GM23248 (cell line): ENCODE measurements at regions not wholly inside any gene's neighbourhood (a gene's known extent, or its start where the extent isn't known, plus 50 kb on each side); places are given as distances from the start of the nearest gene placed in this dataset. TPM values are rescaled to one million over a fixed set of nuclear protein-coding genes. Genes with fewer than 3 reads are reported as not detected.

Source experiments
- DNase-seq: peaks from one replicate; pipeline ENCODE4 v3.0.0-alpha.2; 2015
- H2AFZ ChIP-seq: fragments of 200-600 bp; sonication (generic); 2 replicates; pipeline ENCODE4 v1.6.1; 2016; ENCODE audit warnings: antibody characterized with exemption
- H3F3A ChIP-seq: fragments of 200-600 bp; sonication (generic); 2 replicates; pipeline ENCODE4 v1.6.1; 2016; ENCODE audit warnings: mild to moderate bottlenecking, antibody characterized with exemption, mixed run types; ENCODE audit not compliant: insufficient read depth
- H3K27ac ChIP-seq: fragments of 200-600 bp; sonication (generic); 2 replicates; pipeline ENCODE4 v1.5.1; 2016; ENCODE audit warnings: mild to moderate bottlenecking
- H3K27me3 ChIP-seq: fragments of 200-600 bp; sonication (generic); replicated peaks from 2 replicates; pipeline ENCODE4 v1.6.1; 2016; ENCODE audit warnings: mild to moderate bottlenecking; ENCODE audit not compliant: insufficient read depth
- H3K36me3 ChIP-seq: fragments of 200-600 bp; sonication (generic); 2 replicates; pipeline ENCODE4 v1.6.1; 2016; ENCODE audit warnings: low read depth, mild to moderate bottlenecking
- H3K4me1 ChIP-seq: fragments of 200-600 bp; sonication (generic); 2 replicates; pipeline ENCODE4 v1.6.1; 2016; ENCODE audit warnings: mild to moderate bottlenecking; ENCODE audit not compliant: insufficient read depth
- H3K4me2 ChIP-seq: fragments of 200-600 bp; sonication (generic); one replicate; pipeline ENCODE4 v1.6.1; 2016; ENCODE audit warnings: mild to moderate bottlenecking; ENCODE audit not compliant: unreplicated experiment
- H3K4me3 ChIP-seq: fragments of 200-600 bp; sonication (generic); 2 replicates; pipeline ENCODE4 v1.5.1; 2016; ENCODE audit warnings: mild to moderate bottlenecking
- H3K79me2 ChIP-seq: fragments of 200-600 bp; sonication (generic); 2 replicates; pipeline ENCODE4 v1.6.1; 2016; ENCODE audit warnings: mild to moderate bottlenecking; ENCODE audit not compliant: insufficient read depth
- H3K9ac ChIP-seq: fragments of 200-600 bp; sonication (generic); 2 replicates; pipeline ENCODE4 v1.6.1; 2016; ENCODE audit warnings: mild to moderate bottlenecking
- H3K9me2 ChIP-seq: fragments of 200-600 bp; sonication (generic); 2 replicates; pipeline ENCODE4 v1.6.1; 2016; ENCODE audit warnings: mixed run types, mild to moderate bottlenecking, moderate library complexity; ENCODE audit not compliant: insufficient read depth
- H3K9me3 ChIP-seq: fragments of 200-600 bp; sonication (generic); one replicate; pipeline ENCODE4 v1.6.1; 2017; ENCODE audit warnings: low read depth
- H4K20me1 ChIP-seq: fragments of 200-600 bp; sonication (generic); 2 replicates; pipeline ENCODE4 v1.6.0; 2016; ENCODE audit not compliant: insufficient read depth
- EZH2 ChIP-seq: fragments of 200-600 bp; sonication (generic); IDR thresholded peaks from 2 replicates; pipeline ENCODE4 v1.6.1; 2018; ENCODE audit warnings: antibody characterized with exemption, mild to moderate bottlenecking; ENCODE audit not compliant: insufficient read depth, poor library complexity, severe bottlenecking
- EZH2phosphoT487 ChIP-seq: fragments of 200-600 bp; sonication (generic); IDR thresholded peaks from 2 replicates; pipeline ENCODE4 v1.6.1; 2018; ENCODE audit warnings: antibody characterized with exemption, moderate library complexity, mild to moderate bottlenecking, low read depth; ENCODE audit not compliant: insufficient read depth
- WGBS, 2 experiments: methylation state at CpG; one replicate each; pipeline ENCODE4 v1.1.6; 2015 to 2017; ENCODE audit warnings: low lambda C conversion rate in 2 of 2, low coverage in 1 of 2; ENCODE audit errors: missing lambda C conversion rate in 2 of 2; 5-methylcytosine and 5-hydroxymethylcytosine counted together
- in situ Hi-C: fragments of 300-500 bp; cut with MboI; formaldehyde crosslinking; loops from 2 replicates; pipeline ENCODE4 v1.15.0; 2020
- small RNA-seq: library from RNA; depleted of rRNA; stranded (forward); fragments of <200 nt; gene quantifications from one replicate; pipeline ENCODE3, GENCODE V24; 2014; ENCODE audit warnings: low read depth, low replicate concordance

GRCh38 chr20:9015984-9016324 is 52.9 kb upstream of the PLCB4 start:
- TF ChIP-seq EZH2 (no peak), EZH2phosphoT487 (no peak)
- 5 to 6% methylated on average over 1 of the region's 1 CpG for WGBS, 2 experiments
- H3K9me2 ChIP-seq = no peaks in the 10 kb centered on the region
- H3K9ac ChIP-seq = no peak overlapping the region
- no peak overlapping the region for H2AFZ ChIP-seq
- 0 out of 2 replicates have a peak overlapping the region, but pooled peaks have one; percentile 5 for H3K27ac ChIP-seq
- in situ Hi-C loops = no loop called here
- DNase-seq = peak; percentile 56
- peak overlapping the region; percentile 5 for H3K4me2 ChIP-seq
- H3K9me3 ChIP-seq = no peaks in the 10 kb centered on the region
- peaks cover 15% of the 10 kb centered on the region for H3F3A ChIP-seq
- H4K20me1 ChIP-seq = no peaks in the 10 kb centered on the region
- no peak overlapping the region for H3K4me3 ChIP-seq
- H3K36me3 ChIP-seq = no peaks in the 10 kb centered on the region
- H3K79me2 ChIP-seq = no peaks in the 10 kb centered on the region
- no peaks in the 10 kb centered on the region for H3K27me3 ChIP-seq
- peaks cover 6% of the 10 kb centered on the region; the same call in 1 of the 2 replicates for H3K4me1 ChIP-seq

- Histone ChIP-seq H3K9ac (no peak overlapping the region), H3K4me3 (no peak overlapping the region), H3F3A (peaks cover 15% of the 10 kb centered on the region), H4K20me1 (no peaks in the 10 kb centered on the region), H3K9me3 (no peaks in the 10 kb centered on the region), H2AFZ (no peak overlapping the region), H3K79me2 (no peaks in the 10 kb centered on the region), H3K27me3 (no peaks in the 10 kb centered on the region), H3K9me2 (no peaks in the 10 kb centered on the region), H3K36me3 (no peaks in the 10 kb centered on the region), H3K27ac (no peak overlapping the region), H3K4me2 (no peak overlapping the region), H3K4me1 (peaks cover 6% of the 10 kb centered on the region; the same call in 1 of the 2 replicates)
- TF ChIP-seq EZH2phosphoT487 (no peak), EZH2 (no peak)
- whole genome bisulfite sequencing, 2 experiments = 91 to 100% methylated on average over 1 of the region's 1 CpG
- in situ Hi-C loops = no loop called here
- no peak for DNase-seq
Measured at GRCh38 chr20:9018346-9018745, 50.5 kb upstream of the PLCB4 start.

Small RNAs in the stretch of these regions (small RNA-seq; reads per million reads assigned to genes)
- gene RF00017 = not detected
